HG03095 (cell line): ENCODE measurements at regions not wholly inside any gene's neighbourhood (a gene's known extent, or its start where the extent isn't known, plus 50 kb on each side); places are given as distances from the start of the nearest gene placed in this dataset.

Experiments used
- ATAC-seq: cut with Tn5 transposase; IDR thresholded peaks from one replicate; pipeline ENCODE4 v1.9.1; 2021; ENCODE audit warnings: moderate library complexity; ENCODE audit not compliant: unreplicated experiment

DNA sequence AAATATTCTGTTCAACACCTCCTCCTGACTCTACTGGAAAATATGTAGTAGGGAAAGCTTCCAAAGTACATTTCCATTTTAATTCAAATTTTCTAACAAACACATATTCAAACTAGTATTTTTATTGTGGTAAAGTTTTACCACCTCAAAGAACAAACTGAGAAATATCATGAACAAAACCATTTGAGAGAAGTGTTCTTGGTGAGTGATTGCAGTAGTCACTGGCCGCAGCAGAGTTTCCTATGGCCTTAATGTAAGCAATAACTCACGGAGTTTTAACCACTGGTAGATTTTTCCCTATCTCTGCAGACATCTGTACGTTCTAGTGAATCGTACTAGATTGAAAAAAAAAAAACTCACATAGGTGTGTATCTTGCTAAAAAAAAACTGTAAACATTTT lies 487.0 kb upstream of the FZD8 start:
- no peak for ATAC-seq

DNA sequence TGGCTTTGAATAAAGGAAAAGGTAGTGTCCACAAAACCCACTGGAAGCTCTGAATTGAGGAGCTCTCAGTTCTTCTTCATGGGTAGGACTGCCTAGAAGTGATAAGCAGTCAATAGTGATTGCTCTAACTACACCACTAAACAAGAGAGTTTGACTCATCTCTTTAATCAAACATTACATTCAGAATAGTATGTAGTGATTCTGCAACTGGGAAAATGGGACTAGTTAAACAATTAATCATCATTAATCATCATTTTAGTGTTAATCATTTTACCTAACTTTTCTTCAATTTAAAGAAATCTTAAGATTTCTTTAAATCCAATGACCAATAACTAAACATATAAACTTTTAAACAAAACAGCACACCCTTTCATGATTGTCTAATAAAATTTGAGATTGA lies 484.0 kb upstream of the FZD8 start:
- ATAC-seq: no peak

DNA sequence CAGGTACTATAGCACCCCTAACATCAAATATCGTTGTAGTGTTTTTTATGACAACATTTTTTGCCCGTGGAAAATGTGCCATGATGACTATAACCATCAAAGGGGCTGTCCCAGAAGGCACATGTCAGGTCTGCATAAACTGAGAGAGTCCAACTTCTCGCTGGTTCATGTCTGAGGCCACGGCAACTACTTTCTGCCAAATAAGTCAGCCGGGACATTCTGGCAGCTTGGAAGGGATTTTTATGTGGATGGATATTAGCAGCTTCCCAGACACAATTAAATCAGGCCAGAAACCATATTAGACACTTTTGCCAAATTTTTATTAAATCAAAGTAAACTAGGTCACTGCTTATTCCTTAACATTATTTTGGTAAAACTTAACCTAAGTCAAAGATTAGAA lies 477.4 kb upstream of the FZD8 start:
- no peak for ATAC-seq

DNA sequence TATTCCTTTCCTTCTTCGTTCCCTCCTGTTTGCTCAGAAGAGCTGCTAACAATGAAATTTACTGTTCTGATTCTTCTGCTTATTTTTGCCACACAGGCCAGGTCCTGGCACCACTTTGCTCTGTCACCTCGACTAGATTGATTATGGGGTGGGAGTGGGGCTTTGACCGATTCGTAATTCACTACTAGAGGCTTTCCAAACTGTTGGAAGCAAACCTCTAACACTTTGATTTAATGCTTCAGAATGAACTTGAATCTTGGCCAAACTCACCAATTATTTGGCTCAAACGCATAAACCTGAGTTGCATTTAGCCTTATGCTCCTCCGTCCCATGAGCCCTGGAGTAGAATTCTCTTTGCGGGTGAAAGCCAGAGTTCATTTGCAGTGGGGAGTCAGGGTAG lies 476.2 kb upstream of the FZD8 start:
- no peak for ATAC-seq

DNA sequence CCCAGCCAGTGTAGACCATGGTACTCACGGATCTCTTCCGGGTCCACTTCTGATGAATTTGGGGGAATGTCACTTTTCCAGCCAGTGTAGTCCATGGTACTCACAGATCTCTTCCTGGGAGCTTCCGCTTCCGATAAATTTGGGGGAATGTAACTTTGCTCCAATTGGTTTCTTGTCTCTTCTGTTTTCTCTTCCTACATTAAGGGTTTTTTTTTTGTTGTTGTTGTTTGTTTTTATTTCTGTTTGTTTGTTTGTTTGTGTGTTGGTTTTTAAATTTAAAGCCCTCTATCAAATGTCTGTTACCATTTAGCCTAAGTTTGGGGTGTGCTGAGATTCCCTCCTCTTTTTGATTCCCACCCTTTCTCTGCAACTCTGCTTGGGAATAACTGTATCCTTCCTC lies 475.8 kb upstream of the FZD8 start:
- ATAC-seq: no peak

DNA sequence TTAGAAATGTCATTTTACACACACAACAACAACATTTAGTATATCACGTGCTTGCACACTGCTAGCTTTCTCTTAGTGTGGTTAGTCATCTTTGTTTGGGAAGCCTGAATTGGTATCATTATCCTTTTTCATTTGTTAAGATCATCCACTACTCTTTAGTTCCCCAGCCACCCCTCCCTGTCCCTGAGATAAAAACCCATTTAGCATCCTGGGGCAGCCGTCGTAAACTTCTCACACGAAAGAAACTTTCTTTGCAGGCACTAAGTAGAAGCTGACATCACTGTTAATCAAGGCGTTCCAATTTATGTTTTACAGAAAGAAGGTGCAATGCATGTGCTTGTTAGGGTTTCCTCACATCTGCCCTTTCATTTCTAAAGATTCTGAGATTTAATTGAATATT lies 475.1 kb upstream of the FZD8 start:
- no peak for ATAC-seq

DNA sequence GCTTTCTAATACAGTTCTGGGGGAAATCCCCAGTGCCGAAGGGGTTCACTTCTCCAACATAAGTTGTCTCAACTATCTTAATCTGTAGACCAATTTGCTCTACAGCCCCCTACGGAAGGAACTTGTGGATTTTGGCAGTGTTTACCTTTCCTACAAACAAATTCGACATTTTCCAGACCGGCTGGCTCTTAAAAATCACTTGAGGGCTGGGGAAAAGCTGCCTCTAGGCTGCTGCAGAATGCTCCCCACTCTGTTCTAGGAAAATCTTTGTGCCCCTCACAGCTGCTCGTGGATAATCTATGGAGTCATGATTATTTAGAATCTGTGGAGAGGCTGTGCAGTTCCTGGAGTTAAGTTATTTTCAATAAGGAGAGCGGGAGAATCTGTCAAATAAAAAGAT lies 474.6 kb upstream of the FZD8 start:
- no peak for ATAC-seq

DNA sequence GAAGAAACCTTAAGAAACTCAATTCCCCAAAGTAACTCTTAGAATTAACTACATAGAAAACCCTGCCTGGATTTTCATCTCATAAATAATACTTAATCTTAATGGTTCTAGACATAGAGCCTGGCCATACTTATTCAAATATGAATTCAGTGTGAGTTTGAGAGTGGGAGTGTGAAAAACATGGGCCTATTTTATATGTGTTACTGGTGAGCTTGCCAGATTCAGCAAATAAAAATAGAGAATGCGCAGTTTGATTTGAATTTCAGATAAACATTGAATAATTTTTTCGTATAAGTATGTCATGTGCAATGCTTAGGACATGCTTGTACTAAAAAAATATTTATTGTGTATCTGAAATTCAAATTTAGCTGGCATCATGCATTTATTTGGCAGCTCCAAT lies 473.9 kb upstream of the FZD8 start:
- ATAC-seq: no peak

DNA sequence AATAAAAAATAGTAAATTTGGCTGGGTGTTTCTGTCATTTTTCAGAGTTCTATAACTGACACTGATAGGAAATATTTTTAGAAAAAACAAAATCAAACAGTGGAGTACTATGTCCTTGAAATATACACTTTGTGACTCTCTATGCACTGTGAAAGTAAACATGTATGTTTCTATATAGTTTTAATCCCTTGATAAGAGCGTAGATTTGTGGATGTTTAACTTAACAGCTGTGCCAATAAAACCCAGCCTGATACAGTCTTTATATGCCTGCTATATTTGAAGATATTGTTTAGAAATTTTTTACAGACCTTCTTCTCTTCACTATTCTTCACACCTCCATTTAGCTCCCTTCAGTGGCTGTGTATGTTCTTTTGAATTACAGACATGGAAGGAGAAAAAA lies 473.3 kb upstream of the FZD8 start:
- no peak for ATAC-seq

DNA sequence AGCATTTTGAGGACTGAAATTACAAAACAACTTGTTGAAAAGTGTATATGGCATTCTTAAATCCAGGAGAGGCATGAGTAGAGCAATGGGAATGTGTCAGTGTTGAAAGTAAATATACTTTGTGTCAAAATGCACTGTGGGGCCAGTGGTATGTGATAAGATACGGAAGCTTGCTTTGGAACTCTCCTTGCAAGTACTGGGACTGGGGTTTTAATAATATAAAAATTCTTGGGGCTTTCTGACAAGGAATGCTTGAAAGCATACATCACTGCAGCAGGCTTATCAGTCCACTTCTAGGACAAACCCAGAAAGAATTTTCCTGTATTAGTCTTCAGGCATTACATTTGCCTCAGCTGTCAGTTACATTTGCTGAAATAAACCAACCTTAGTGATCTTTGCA lies 472.8 kb upstream of the FZD8 start:
- no peak for ATAC-seq

DNA sequence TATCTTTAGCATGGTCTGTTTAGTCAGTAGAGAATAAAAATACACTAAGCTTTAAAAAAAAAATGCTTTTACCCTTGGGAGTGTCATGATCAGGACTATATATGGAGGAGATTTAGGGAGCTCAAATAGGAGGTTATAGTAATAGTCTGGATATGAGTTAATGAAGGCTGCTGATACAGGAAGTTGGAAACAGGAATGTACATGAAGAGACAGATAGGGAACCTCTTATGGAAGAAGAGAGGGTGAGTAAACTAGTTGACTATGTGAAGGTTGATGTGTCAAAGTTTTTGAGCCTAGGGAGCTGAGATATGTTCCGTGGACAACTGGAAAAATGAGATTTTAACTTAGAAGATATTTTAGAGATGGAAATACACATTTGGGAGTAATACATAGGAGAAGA lies 472.0 kb upstream of the FZD8 start:
- no peak for ATAC-seq

DNA sequence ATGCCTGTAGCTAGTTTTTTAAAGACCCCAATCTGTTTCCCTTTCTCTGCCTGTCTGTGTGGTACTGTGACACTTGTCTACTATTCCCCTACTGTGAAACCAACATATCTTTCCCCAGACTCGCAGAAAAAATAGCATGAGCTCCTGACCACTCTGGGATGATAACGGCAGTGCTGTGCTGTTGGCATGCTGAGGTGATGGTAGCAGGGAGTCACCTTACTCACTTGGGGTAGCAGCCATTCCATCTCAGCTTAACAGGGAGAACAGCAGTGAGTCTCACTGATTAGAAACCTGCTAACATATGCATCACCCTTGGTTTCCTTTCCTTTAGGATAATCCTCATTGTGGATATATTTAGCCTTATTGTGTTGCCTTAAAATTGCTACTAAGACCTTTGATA lies 469.6 kb upstream of the FZD8 start:
- ATAC-seq: no peak

DNA sequence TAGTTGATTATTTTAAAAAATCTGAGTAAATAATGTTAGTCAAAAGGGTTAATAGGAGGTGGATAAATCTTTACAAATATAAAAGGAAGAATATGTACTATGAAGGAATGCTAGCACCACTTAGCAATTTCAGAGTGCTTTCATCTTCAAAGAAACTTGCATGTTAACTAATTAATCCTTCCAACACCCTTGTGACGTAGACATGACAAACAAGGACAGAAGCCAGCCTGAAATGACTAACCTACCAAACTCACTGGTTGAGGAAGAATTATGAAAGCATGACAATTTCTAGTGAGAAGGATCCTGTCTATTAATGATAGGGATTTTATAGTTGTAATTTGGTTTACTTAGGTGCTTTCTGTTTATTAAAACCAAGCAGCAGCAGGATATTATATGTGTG lies 468.0 kb upstream of the FZD8 start:
- ATAC-seq: no peak

DNA sequence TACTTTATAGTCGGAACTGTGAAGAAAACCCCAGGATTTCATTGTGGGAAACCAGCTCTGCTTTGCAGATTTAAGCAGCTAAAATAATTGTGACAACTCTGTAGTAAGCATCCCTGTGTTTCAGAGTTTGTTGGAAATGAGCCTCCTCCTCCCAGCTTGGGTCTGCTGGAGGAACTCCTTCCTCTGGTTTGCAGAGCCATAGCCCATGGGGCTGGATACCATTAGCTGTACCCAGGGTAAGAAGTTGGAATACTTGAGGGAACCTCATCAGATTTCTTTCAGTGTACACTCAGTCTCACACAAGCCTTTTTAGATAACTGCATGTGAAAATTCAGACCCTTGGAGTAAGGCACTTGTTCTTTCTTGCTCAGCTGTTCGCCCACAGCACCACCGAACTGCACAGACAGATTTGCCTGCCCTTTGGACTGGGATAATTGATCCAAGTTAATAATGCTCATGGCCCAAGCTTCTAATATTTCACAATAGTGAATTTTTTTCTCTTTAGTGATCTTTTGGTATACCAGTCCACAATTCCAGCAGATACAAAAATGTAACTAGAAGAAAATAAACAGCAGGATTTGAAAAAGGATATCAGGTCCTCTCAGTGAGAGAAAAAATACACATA lies 467.4 kb upstream of the FZD8 start:
- no peak for ATAC-seq

DNA sequence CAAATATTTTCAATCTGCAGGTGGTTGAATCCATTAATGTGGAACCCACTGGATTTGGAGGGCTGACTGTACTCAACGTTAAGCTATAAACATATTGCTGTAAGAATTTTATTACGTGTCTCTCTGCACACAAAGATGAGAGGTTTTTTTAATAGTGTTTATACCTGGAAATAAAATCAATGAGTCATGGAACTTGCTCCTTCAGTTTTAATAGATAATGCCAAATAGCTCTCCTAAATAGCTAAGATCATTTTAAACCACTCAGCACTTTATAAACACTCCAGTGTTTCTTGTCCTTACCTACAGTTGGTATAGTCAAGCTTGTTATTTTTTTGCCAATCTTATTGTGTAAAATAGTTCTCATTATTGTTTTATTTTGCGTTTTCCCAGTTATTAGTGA lies 455.6 kb upstream of the FZD8 start:
- no peak for ATAC-seq

DNA sequence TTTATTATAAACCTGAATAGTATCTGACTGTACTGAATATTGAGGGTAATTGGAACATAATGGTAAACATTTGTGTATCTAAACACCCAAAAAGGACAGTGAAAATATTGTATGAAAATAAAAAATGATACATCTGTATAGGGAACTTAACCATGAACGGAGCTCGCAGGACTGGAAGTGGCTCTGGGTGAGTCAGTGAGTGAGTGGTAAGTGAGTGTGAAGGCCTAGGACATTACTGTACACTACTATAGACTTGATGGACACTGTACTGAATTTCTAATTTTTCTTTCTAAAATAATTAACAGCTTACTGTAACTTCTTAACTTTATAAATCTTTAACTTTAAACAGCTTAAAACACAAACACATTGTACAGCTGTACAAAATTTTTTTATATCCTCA lies 454.5 kb upstream of the FZD8 start:
- no peak for ATAC-seq

DNA sequence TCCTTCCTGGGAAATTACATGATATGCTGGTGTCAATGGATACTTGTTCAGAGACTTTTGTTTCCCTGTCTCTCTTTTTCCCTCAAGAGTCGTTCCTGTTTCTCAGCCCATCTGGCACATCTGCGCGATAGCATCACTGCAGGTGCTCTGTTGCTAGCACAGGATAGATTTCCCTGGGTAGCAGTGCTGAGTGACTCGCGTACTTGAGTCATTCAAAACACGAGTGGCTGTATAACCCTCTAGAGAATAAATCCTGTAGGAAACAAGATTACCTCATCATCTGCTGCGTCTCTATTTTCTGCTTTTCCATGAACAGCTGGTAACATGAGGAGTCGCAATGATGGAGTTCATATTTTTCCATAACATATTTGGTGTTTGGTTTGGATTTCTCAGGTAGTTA lies 452.0 kb upstream of the FZD8 start:
- no peak for ATAC-seq

DNA sequence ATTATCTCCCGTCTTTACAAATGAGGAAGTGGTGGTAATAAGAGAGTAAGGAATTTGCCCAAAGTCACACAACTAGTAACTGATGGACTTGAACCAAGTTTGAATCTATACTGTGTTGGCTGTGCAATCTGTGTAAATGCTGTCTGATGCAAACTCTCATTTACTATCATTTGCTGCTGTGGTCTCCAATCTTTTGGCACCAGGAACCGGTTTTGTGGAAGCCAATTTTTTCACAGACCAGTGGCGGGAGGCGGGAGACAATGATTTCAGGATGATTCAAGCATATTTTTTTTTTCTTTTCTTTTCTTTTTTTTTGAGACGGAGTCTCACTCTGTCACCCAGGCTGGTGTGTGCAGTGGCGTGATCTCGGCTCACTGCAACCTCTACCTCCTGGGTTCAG lies 450.0 kb upstream of the FZD8 start:
- no peak for ATAC-seq

DNA sequence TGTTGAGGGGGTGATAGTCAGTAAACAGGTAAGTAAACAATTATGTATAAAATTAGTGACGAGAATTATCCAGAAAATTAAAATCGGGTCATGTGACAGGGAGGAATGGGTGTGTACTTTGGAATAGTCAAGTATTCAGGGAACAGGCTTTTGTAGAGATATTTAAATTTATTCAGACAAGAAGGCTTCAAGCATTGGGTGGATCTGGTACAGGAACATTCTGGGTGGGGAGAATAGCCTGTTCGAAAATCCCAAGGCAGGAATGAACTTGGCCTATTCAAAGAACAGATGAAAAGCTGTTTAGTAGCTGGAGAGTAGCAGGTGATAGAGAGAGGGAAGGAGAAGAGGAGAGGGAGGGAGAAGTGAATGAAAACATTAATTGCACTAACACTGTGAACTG lies 448.9 kb upstream of the FZD8 start:
- no peak for ATAC-seq

DNA sequence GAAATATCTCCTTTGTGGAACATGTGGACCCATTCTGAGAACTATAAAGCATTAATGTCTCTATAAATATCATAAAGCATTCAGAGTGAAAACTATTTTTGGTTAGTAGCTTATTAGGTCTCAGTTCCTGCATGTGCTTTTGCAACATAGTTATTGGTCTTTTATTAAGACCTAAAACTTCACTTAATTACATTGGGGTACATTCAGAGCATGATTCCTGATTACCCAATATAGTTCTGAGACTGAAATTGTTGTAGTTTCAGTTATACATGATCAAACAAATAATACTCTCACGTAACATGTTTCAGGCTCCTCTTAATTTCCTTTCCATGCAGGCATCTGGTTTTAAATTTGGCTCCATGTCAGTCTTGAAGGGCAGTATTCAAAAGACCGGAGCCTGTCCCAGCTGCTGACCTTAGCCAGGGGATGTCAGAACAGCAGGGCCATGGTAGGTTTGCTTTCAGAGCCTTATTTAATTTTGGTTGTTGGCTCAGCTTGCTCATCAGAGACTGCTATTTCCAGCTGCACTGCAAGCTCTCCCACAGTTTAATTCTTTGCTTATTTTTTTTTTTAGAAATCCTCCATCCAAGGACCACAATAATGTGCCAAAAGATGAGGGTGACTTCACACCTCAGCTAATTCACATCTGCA lies 447.8 kb upstream of the FZD8 start:
- no peak for ATAC-seq

DNA sequence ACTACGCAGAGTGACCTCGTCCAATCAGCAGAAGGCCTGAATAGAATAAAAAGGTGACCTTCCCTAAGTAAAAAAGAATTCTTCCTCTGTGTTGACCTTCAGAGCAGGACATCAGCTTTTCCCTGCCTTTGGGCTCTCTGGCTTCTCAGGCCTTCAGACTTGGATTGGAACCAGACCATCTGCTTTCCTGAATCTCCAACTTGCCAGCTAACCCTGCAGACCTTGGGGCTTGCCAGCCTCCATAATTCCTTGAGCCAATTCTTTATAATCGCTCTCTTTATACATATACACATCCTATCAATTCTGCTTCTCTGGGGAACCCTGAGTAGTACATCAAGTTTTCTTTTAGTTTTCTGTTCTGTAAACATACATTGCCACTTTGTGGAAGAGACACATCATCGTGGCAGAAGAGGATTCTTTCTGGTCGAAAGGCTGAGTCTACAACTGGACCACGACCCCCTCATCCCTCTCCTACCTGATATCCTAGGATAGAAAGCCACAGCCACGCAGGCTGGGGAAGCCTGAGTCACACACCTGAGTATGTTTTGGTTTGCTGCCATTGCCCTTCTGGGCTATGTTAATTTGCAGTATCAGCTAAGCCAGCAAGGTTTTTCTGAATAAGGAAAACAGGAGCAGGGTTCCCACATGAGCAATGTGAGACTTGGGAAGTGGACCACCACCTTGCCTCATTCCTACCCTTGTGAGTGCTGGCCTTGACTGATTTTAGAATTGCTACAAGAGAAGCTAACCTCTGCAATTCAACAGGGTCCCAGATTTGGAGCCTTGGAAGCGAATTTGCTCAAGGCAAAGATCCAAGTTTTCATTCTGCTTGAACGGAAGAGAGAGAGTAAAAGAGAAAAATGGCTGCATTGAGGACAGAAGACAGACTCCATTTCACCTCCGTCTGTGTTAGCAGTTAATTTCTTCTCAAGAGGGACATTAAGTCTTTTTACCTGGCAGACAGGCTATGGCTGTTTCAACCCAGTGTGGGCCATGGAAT lies 445.2 kb upstream of the FZD8 start:
- ATAC-seq: no peak

DNA sequence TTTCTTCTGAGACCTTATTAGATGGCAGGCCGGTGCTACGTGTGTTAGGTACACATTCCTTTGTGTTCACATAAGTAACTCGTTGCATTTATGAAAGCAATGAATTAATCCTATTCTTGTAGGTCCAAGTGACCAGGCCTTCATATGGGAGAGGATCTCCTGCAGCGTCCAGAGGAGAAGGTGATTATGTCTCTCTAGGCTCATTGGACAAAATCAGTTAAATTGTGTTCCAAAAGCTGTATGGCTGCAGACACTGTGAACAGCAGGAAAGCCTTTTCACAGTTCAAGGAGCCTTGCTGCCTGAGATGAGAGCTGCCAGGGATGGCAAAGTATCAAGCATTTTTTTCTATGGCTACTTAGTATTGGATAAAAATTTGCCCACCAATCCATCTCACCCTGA lies 433.1 kb upstream of the FZD8 start:
- no peak for ATAC-seq
